Heart left ventricle (tissue), 16 donors: ENCODE measurements at regions not wholly inside any gene's neighbourhood (a gene's known extent, or its start where the extent isn't known, plus 50 kb on each side); places are given as distances from the start of the nearest gene placed in this dataset.

Source experiments
- ATAC-seq, 4 donors: fragments of 200-7000 bp; cut with Tn5 transposase; one replicate each; pipeline ENCODE4 v1.9.1; 2020 to 2022; ENCODE audit warnings: moderate library complexity in 4 of 4, mild to moderate bottlenecking in 3 of 4, moderate number of reproducible peaks in 1 of 4
- DNase-seq, 5 donors: peaks; one replicate each; pipeline ENCODE4 v3.0.0-alpha.2; 2020
- H3K27ac ChIP-seq, 12 donors: fragments of 200-600 bp; sonication (generic) in 4 of 12; one replicate each; pipeline versions ENCODE4 v1.5.0 to v1.8.0; 2016 to 2022; ENCODE audit warnings: mild to moderate bottlenecking in 2 of 12
- H3K27me3 ChIP-seq, 9 donors: fragments of 200-600 bp; sonication (generic) in 2 of 9; one replicate each; pipeline versions ENCODE4 v1.5.1 to v1.8.0; 2016 to 2022; ENCODE audit warnings: mild to moderate bottlenecking in 3 of 9
- H3K36me3 ChIP-seq, 9 donors: fragments of 200-600 bp; sonication (generic) in 2 of 9; one replicate each; pipeline versions ENCODE4 v1.5.0 to v1.8.0; 2018 to 2022; ENCODE audit warnings: mild to moderate bottlenecking in 2 of 9
- H3K4me1 ChIP-seq, 12 donors: fragments of 200-600 bp; sonication (generic) in 4 of 12; one replicate each; pipeline versions ENCODE4 v1.5.0 to v1.8.0; 2016 to 2022; ENCODE audit warnings: mild to moderate bottlenecking in 3 of 12
- H3K4me3 ChIP-seq, 12 donors: fragments of 200-600 bp; sonication (generic) in 4 of 12; one replicate each; pipeline versions ENCODE4 v1.5.0 to v1.8.0; 2017 to 2022; ENCODE audit warnings: mild to moderate bottlenecking in 9 of 12, moderate library complexity in 4 of 12
- H3K9me3 ChIP-seq, 12 donors: fragments of 200-600 bp; sonication (generic) in 4 of 12; one replicate each; pipeline versions ENCODE4 v1.5.0 to v1.8.0; 2016 to 2022; ENCODE audit warnings: mild to moderate bottlenecking in 1 of 12
- CTCF ChIP-seq, 12 donors: fragments of 200-600 bp; sonication (generic) in 4 of 12; IDR thresholded peaks; one replicate each; pipeline versions ENCODE4 v1.5.0 to v1.8.0; 2018 to 2022; ENCODE audit warnings: antibody characterized with exemption in 12 of 12, mild to moderate bottlenecking in 5 of 12
- POLR2A ChIP-seq, 2 donors: fragments of 450-650 bp; IDR thresholded peaks; one replicate each; pipeline ENCODE4 v1.6.1; 2017; ENCODE audit warnings: antibody characterized with exemption in 2 of 2, mild to moderate bottlenecking in 2 of 2, moderate library complexity in 2 of 2
- WGBS, 4 donors: extraction: QIAGEN DNeasy Blood & Tissue Kit in 2 of 4; methylation state at CpG; one replicate each; pipeline versions ENCODE4 v1.1.5 to v1.1.7; 2013 to 2018; 5-methylcytosine and 5-hydroxymethylcytosine counted together
- intact Hi-C, 10 donors: fragments of 100-400 bp; cut with DNase I; formaldehyde crosslinking; loops; one replicate each; pipeline versions ENCODE4 v1.11.1 to v1.14.2; 2022
- donor health status: ischemic (EF 13 %, LVEDD 7.1; RV severe dilation, severe dysfunction).
- donor health status: healthy with polysubstance abuse.
- donor health status: DM: no; HTN: yes; CAD: no.
- donor health status: DM: no; HTN: no; CAD: no.
- donor health status: ischemic (EF 25% LVEDD 6.9; RV normal size, moderate dysfunction).
- donor health status: ischemic (EF 25% LVEDD 5.7; RV mildly dilated, moderate dysfunction).
- donor health status: healthy.
- donor health status: DM: yes; HTN: yes; CAD: no.
- donor health status: ischemic (EF 35%, LVEDD 5.7; RV mildly dilated, moderate dysfunction).
- donor health status: nonischemic (EF 11% LVEDD 7.7; RV severe dilation, severe dysfunction).
- donor health status: DM: yes; HTN: yes; CAD: no.
- donor health status: PGD.
- donor health status: ischemic (EF 29% LVEDD 5.4; RV normal size, mild dysfunction).
- donor health status: nonischemic (EF 23%, LVEDD 6.1; RV moderate dilation, normal function).

- intact Hi-C loops = no loop called here
- no peak overlapping the region for H3K4me3 ChIP-seq
- 85 to 91% (median 88%) methylated on average over 7 of the region's 7 CpGs for WGBS, 4 donors
- no peaks in the 10 kb centered on the region for H3K9me3 ChIP-seq
- H3K4me1 ChIP-seq = no peaks in the 10 kb centered on the region
- H3K27me3 ChIP-seq = no peaks in the 10 kb centered on the region
- no peak for DNase-seq
- no peak for ATAC-seq
- no peak for TF ChIP-seq POLR2A (IDR thresholded peaks at IDR 0.05)
- TF ChIP-seq CTCF (IDR thresholded peaks at IDR 0.05) = no peak
- H3K36me3 ChIP-seq = no peaks in the 10 kb centered on the region
- no peak overlapping the region for H3K27ac ChIP-seq
Observed at GRCh38 chr4:23648854-23649596, 240.8 kb downstream of the PPARGC1A start.

GRCh38 chr4:23635468-23635867 lies 254.4 kb downstream of the PPARGC1A start:
- ATAC-seq = no peak
- DNase-seq = no peak
- H3K9me3 ChIP-seq = peaks cover 0 to 9% (median 0%) of the 10 kb centered on the region in 12 donors
- H3K27me3 ChIP-seq = no peaks in the 10 kb centered on the region
- H3K36me3 ChIP-seq = no peaks in the 10 kb centered on the region
- no peak overlapping the region for H3K27ac ChIP-seq
- intact Hi-C loops = no loop called here
- no peak for TF ChIP-seq POLR2A (IDR thresholded peaks at IDR 0.05)
- TF ChIP-seq CTCF (IDR thresholded peaks at IDR 0.05) = no peak
- 93 to 96% (median 93%) methylated on average over 1 of the region's 1 CpG for WGBS, 4 donors
- no peaks in the 10 kb centered on the region for H3K4me1 ChIP-seq
- no peak overlapping the region for H3K4me3 ChIP-seq

GRCh38 chr4:23631255-23631950 lies 258.4 kb downstream of the PPARGC1A start:
- intact Hi-C loops = no loop called here
- Histone ChIP-seq H3K27me3 (no peaks in the 10 kb centered on the region), H3K9me3 (peaks cover 0 to 9% (median 0%) of the 10 kb centered on the region in 12 donors), H3K27ac (no peak overlapping the region), H3K4me1 (no peaks in the 10 kb centered on the region), H3K4me3 (no peak overlapping the region), H3K36me3 (no peaks in the 10 kb centered on the region)
- no peak for DNase-seq
- TF ChIP-seq POLR2A (IDR thresholded peaks at IDR 0.05) = no peak
- TF ChIP-seq CTCF (IDR thresholded peaks at IDR 0.05) = no peak
- WGBS, 4 donors = 71 to 74% (median 73%) methylated on average over 4 of the region's 4 CpGs
- no peak for ATAC-seq

GRCh38 chr4:23630110-23630509 lies 259.7 kb downstream of the PPARGC1A start:
- Histone ChIP-seq H3K4me1 (no peaks in the 10 kb centered on the region), H3K9me3 (peaks cover 0 to 17% (median 5%) of the 10 kb centered on the region in 12 donors), H3K4me3 (no peak overlapping the region), H3K27me3 (no peaks in the 10 kb centered on the region), H3K27ac (no peak overlapping the region), H3K36me3 (no peaks in the 10 kb centered on the region)
- TF ChIP-seq CTCF (IDR thresholded peaks at IDR 0.05) (no peak), POLR2A (IDR thresholded peaks at IDR 0.05) (no peak)
- ATAC-seq (no peak), DNase-seq (no peak)
- intact Hi-C loops = no loop called here
